ENCODE measurements at regions not wholly inside any gene's neighbourhood (a gene's known extent, or its start where the extent isn't known, plus 50 kb on each side); places are given as distances from the start of the nearest gene placed in this dataset.

DNA sequence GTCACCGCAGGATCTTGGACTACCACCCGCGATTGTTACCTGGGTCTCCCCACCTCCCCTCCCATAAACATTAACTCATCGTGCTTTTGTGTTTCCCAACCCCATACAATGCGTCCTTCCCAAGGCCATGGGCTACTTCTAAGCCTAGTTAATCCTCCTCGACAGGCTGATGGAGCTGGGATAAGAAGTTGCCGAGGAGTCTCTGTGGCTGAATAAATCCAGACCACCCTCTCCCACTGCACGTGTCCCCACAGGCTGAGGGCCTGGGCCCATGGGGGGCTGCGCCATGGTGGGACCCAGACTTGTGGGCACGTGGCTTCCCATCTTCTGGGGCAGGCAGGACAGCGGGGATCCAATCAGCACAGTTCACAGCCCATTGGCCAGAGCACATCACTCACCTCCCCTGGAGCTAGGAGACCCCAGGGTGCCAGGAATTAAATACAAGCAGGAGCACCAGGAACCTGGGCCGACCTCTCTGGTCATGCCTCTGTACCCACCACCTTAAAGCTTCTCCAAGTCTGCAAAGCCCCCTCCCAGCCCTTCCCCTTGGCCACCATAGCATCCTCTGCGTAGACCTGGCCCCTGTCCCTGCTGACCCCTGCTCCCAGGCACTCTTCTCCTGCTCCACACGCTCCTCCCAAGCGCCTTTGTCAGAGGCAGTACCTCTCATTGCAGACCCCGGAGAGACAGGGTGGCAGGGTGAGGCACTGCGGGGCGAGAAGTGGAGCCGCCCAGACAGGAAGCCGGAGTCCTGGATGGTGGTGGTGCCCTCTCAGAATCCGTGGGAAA lies 51.0 kb upstream of the ID2 start:
- DNase-seq (ENCODE audit: low read depth in 2 of 2): no peak

DNA sequence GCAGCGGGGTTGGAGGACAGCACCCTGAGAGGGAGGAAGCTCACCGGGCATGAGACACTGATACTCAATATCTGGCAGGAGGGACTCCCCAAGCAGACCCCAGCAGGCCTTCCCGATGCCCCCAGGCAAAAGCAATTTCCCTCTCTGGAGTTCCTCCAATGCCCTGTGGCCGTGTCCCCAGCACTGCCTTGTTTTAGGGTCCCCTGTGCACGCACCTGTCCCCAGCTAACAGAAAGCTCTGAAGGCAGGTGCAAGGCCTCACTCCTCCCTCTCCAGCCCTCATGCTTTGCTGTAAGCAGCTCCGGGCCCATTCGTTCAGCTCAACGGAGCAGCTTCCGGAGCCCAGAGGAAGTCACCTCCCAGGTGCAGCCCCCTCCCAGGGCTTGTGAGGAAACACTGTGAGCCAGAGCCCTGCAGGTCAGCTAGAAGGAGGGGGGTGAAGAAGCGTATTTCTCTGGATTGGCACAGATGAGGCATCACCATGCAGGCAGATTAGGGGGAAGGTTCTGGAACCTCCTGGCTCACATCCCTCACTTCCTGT lies 50.3 kb upstream of the ID2 start:
- DNase-seq (ENCODE audit: low read depth in 2 of 2): no peak

Data from activated CD8-positive, alpha-beta memory T cell treated with anti-CD3 and anti-CD28 coated beads for 4 hours (primary cell).